ENCODE measurements at regions not wholly inside any gene's neighbourhood (a gene's known extent, or its start where the extent isn't known, plus 50 kb on each side); places are given as distances from the start of the nearest gene placed in this dataset.

DNA sequence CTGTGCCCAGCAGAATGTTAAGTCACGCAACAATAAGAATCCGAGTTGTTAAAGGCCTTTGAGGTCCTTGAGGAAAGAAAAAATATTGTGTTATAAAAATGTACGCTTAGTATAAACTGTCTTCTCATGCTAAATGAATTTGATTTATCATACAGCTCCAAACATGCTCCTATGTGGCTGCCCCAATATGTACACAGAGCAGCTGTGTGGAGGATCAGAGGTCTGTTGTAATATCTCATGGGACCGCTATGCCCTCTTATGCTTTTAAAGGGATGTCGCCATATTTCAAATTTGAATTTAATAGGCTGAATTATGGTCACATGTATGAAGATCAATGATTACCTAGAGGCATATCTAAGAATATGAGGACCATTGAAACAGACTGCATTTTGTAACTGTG is 90.2 kb downstream of the SLC5A7 start:
- H3K4me3 Mint-ChIP-seq (ENCODE audit: unreplicated experiment), result no peak overlapping the region
- no peaks in the 10 kb centered on the region for H3K36me3 Mint-ChIP-seq (ENCODE audit: unreplicated experiment)
- no peaks in the 10 kb centered on the region for H3K4me1 Mint-ChIP-seq (ENCODE audit: unreplicated experiment)
- no peak for DNase-seq (ENCODE audit: extremely low spot score, unreplicated experiment)
- TF ChIP-seq CTCF (IDR thresholded peaks at IDR 0.05), result no peak
- H3K9me3 Mint-ChIP-seq (ENCODE audit: unreplicated experiment), result no peaks in the 10 kb centered on the region
- peaks cover 12% of the 10 kb centered on the region for H3K27me3 Mint-ChIP-seq (ENCODE audit: unreplicated experiment)
- H3K27ac Mint-ChIP-seq (ENCODE audit: unreplicated experiment), result no peak overlapping the region

- no peak for DNase-seq (ENCODE audit: extremely low spot score, unreplicated experiment)
- Mint-ChIP-seq H3K4me3 (ENCODE audit: unreplicated experiment) (no peak overlapping the region), H3K36me3 (ENCODE audit: unreplicated experiment) (no peaks in the 10 kb centered on the region), H3K4me1 (ENCODE audit: unreplicated experiment) (no peaks in the 10 kb centered on the region), H3K27ac (ENCODE audit: unreplicated experiment) (no peak overlapping the region), H3K27me3 (ENCODE audit: unreplicated experiment) (peaks cover 15% of the 10 kb centered on the region), H3K9me3 (ENCODE audit: unreplicated experiment) (no peaks in the 10 kb centered on the region)
- TF ChIP-seq CTCF (IDR thresholded peaks at IDR 0.05), result no peak
Observed at GRCh38 chr2:108079736-108080135, 93.4 kb downstream of the SLC5A7 start.

DNA sequence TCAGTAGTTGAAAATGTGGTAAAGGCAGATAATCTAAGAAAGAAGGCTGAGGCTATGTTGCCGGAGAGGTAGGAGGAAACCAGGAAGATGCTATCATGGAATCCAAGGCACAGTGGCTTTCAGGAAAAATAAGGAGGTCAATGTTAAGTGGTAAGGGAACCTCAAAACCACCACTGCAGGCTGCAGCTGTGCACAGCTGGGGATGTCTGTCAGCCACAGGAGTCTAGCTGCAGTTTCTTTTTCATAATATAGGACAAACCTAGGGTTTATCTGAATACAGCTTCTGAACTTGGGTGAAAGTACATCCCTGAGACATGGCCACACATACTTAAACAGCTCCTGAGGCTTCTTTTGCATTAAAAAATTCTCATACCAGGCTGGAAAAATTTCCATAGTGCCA is 93.9 kb downstream of the SLC5A7 start:
- no peak overlapping the region for H3K4me3 Mint-ChIP-seq (ENCODE audit: unreplicated experiment)

GRCh38 chr2:108082978-108083377 is 96.7 kb downstream of the SLC5A7 start:
- H3K27ac Mint-ChIP-seq (ENCODE audit: unreplicated experiment), result no peak overlapping the region
- H3K9me3 Mint-ChIP-seq (ENCODE audit: unreplicated experiment), result no peaks in the 10 kb centered on the region
- H3K4me1 Mint-ChIP-seq (ENCODE audit: unreplicated experiment), result no peaks in the 10 kb centered on the region
- TF ChIP-seq CTCF (IDR thresholded peaks at IDR 0.05), result no peak
- no peak overlapping the region for H3K4me3 Mint-ChIP-seq (ENCODE audit: unreplicated experiment)
- no peaks in the 10 kb centered on the region for H3K36me3 Mint-ChIP-seq (ENCODE audit: unreplicated experiment)
- no peak for DNase-seq (ENCODE audit: extremely low spot score, unreplicated experiment)
- peaks cover 21% of the 10 kb centered on the region for H3K27me3 Mint-ChIP-seq (ENCODE audit: unreplicated experiment)

More for the DNA sequence above, 93.9 kb downstream of the SLC5A7 start:
- no peaks in the 10 kb centered on the region for H3K4me1 Mint-ChIP-seq (ENCODE audit: unreplicated experiment)
- H3K27ac Mint-ChIP-seq (ENCODE audit: unreplicated experiment), result no peak overlapping the region
- TF ChIP-seq CTCF (IDR thresholded peaks at IDR 0.05), result no peak
- no peak for DNase-seq (ENCODE audit: extremely low spot score, unreplicated experiment)
- H3K36me3 Mint-ChIP-seq (ENCODE audit: unreplicated experiment), result no peaks in the 10 kb centered on the region
- H3K9me3 Mint-ChIP-seq (ENCODE audit: unreplicated experiment), result no peaks in the 10 kb centered on the region
- H3K27me3 Mint-ChIP-seq (ENCODE audit: unreplicated experiment), result peaks cover 15% of the 10 kb centered on the region

DNA sequence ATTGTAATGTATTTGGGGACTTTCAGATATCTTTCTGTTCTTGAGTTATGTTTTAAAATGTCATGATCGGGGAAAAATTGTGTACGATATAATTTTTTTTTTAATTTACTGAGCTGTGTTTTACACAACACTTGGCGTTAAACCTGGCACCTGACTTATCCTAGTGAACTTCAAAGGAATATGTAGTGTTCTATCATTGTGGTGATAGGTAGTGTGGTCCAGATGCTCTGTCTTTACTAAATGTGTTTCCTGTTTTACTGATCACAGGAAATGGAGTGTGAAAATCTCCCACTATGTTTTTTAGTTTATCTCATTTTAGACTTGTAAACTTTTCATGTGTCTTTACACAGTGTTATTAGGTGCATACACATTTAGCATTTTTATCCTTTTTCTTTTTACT is 98.0 kb downstream of the SLC5A7 start:
- H3K36me3 Mint-ChIP-seq (ENCODE audit: unreplicated experiment), result no peaks in the 10 kb centered on the region
- TF ChIP-seq CTCF (IDR thresholded peaks at IDR 0.05), result no peak

More for the DNA sequence above, 98.0 kb downstream of the SLC5A7 start:
- Mint-ChIP-seq H3K27ac (ENCODE audit: unreplicated experiment) (no peak overlapping the region), H3K4me1 (ENCODE audit: unreplicated experiment) (no peaks in the 10 kb centered on the region), H3K4me3 (ENCODE audit: unreplicated experiment) (no peak overlapping the region), H3K27me3 (ENCODE audit: unreplicated experiment) (peaks cover 21% of the 10 kb centered on the region), H3K9me3 (ENCODE audit: unreplicated experiment) (no peaks in the 10 kb centered on the region)
- no peak for DNase-seq (ENCODE audit: extremely low spot score, unreplicated experiment)

Measured in osteocyte (in vitro differentiated cells).